ENCODE measurements at regions not wholly inside any gene's neighbourhood (a gene's known extent, or its start where the extent isn't known, plus 50 kb on each side); places are given as distances from the start of the nearest gene placed in this dataset.

DNA sequence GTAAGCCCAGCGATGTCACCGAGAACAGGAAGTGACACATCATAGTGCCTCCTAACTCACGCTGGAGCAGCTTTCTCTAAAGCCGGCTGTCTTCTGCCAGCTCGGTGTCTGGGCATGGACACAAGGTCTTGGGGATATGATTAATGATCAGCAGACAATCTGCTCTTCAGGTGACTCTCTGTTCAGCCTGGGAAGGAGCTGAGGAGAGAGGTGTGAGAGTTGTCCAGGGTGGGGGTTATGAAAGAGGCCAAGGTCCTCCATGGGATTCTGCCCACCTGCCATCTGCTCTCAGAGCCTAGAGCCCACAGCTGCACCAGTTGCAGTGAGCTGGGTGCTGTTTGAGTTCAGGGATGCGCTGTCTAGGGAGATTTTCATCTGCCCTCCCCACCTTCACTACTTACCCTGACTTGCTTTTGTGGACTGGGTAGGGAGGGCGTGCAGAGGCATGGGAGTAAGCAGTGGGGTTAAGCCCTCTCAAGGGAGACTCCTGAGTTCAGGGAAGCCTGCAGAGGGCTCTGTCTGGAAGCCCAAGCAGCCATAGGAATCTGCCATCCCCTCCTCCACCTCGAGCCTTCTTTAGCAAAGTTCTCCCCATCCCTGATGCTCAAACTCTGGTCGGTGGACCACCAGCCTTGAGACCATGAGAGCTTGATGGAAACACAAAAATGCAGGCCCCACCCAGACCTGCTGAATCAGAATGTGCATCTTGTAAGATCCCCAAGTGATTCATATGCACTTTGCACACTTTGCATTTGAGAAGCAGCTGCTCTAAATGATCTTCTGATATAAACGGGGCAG, 539.7 kb downstream of the RFC3 start:
- no peak for DNase-seq (ENCODE audit: extremely low spot score, unreplicated experiment)
- no peaks in the 10 kb centered on the region for H3K9me3 Mint-ChIP-seq
- no peak overlapping the region for H3K27ac Mint-ChIP-seq
- H3K4me1 Mint-ChIP-seq (ENCODE audit: unreplicated experiment): peaks cover 28% of the 10 kb centered on the region
- H3K27me3 Mint-ChIP-seq: no peaks in the 10 kb centered on the region
- TF ChIP-seq, protein P1, sequence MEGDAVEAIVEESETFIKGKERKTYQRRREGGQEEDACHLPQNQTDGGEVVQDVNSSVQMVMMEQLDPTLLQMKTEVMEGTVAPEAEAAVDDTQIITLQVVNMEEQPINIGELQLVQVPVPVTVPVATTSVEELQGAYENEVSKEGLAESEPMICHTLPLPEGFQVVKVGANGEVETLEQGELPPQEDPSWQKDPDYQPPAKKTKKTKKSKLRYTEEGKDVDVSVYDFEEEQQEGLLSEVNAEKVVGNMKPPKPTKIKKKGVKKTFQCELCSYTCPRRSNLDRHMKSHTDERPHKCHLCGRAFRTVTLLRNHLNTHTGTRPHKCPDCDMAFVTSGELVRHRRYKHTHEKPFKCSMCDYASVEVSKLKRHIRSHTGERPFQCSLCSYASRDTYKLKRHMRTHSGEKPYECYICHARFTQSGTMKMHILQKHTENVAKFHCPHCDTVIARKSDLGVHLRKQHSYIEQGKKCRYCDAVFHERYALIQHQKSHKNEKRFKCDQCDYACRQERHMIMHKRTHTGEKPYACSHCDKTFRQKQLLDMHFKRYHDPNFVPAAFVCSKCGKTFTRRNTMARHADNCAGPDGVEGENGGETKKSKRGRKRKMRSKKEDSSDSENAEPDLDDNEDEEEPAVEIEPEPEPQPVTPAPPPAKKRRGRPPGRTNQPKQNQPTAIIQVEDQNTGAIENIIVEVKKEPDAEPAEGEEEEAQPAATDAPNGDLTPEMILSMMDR (conservative IDR thresholded peaks at IDR 0.05): no peak
- no peak overlapping the region for H3K4me3 Mint-ChIP-seq
- H3K36me3 Mint-ChIP-seq: no peaks in the 10 kb centered on the region

DNA sequence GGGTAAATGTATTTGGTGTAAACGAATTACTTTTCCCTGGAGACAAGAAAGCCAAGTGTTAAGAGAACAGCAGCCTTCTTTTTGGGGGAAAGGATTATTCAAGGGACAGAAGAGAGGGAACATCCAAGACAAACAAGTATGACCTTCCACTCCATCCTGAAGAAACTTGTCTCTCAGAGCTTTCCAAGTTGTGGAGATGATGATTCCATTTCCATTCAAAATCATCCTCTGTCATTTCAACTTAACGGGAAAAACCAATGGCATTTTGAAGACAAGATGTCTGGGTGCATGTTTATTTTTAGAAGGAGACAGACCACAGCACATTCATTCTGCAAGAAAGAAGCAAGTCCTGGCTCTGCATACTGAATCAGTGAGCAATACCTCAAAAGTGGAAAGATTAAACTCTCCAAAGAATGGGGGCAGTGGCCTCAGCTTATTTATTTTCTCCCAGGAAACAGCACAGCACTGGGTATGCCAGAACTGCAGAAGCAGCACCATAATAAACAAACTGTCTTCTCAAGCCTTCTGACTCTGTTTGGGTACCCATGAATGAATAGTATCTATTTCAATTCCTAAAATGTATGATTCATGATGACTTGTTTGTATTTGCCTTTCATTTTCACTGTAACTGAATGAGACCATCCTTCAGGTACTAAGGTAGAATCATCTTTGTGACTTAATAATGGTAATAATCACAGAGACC, 541.0 kb downstream of the RFC3 start:
- DNase-seq (ENCODE audit: extremely low spot score, unreplicated experiment): no peak
- H3K4me3 Mint-ChIP-seq: no peak overlapping the region
- H3K27ac Mint-ChIP-seq: no peak overlapping the region
- TF ChIP-seq, protein P1 (conservative IDR thresholded peaks at IDR 0.05): no peak
- H3K27me3 Mint-ChIP-seq: no peaks in the 10 kb centered on the region
- H3K4me1 Mint-ChIP-seq (ENCODE audit: unreplicated experiment): peaks cover 28% of the 10 kb centered on the region
- no peaks in the 10 kb centered on the region for H3K9me3 Mint-ChIP-seq
- no peaks in the 10 kb centered on the region for H3K36me3 Mint-ChIP-seq

DNA sequence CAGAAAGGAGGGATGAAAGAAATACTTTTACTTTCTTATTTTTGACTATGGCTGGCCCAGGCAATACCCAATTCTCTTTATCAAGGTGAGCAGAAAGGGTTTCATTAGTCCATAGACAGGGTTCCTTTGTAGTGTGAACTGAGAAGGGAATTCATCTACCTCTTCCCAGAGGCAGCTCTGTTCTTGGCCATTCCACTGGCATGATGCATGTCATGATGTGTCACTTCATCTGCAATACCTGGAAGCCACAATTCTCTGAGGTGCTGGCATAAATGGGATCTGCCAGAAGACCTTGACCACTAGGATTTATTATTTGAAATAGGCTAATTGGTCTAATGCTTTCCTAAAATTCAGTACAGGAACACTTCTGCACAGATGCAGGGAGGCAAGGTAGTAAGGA, 542.8 kb downstream of the RFC3 start:
- no peak for DNase-seq (ENCODE audit: extremely low spot score, unreplicated experiment)

DNA sequence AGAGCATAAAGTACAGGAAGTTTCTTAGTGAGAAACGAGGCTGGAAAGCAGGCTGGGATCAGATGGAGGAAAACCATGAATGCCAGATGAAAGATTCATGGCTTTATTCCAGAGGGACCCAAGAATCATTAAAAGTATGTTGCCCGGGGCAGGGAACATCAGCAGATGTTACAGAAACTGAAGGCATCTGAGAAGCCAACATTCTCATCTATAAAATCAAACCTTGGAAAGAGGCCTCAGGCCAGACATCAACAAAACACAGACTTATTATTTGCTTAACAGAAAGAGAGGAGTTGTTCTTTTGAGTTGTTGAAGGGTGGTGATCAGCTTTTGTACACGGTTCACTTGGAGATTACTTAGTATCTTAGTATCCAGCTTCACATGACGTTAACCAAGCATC, 543.6 kb downstream of the RFC3 start:
- no peak overlapping the region for H3K27ac Mint-ChIP-seq
- DNase-seq (ENCODE audit: extremely low spot score, unreplicated experiment): no peak
- H3K4me3 Mint-ChIP-seq: no peak overlapping the region
- H3K9me3 Mint-ChIP-seq: no peaks in the 10 kb centered on the region
- no peaks in the 10 kb centered on the region for H3K36me3 Mint-ChIP-seq
- peaks cover 20% of the 10 kb centered on the region for H3K4me1 Mint-ChIP-seq (ENCODE audit: unreplicated experiment)
- TF ChIP-seq, protein P1 (conservative IDR thresholded peaks at IDR 0.05): no peak
- H3K27me3 Mint-ChIP-seq: no peaks in the 10 kb centered on the region

More for the DNA sequence above, 542.8 kb downstream of the RFC3 start:
- Mint-ChIP-seq H3K36me3 (no peaks in the 10 kb centered on the region), H3K27ac (no peak overlapping the region), H3K4me1 (ENCODE audit: unreplicated experiment) (peaks cover 22% of the 10 kb centered on the region), H3K27me3 (no peaks in the 10 kb centered on the region), H3K9me3 (no peaks in the 10 kb centered on the region), H3K4me3 (no peak overlapping the region)
- TF ChIP-seq, protein P1 (conservative IDR thresholded peaks at IDR 0.05): no peak

DNA sequence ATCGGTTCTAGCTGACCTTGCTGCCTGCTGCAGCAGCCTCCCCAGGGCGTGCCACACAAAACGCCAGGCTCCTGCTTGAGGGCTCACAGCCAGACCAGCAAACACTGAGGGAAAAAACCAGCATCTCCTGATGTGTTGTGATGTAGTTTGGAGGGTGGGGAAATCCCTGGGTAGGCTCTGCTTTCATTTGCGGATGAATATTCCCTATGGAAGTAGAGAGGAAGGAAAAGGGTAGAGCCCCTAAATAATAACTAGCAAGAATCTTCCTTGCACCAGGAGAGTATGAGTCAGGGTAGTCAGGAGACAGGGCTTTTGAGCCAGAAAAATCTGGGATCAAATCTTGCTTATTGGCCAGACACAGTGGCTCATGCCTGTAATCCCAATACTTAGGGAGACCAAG, 545.3 kb downstream of the RFC3 start:
- no peaks in the 10 kb centered on the region for H3K27me3 Mint-ChIP-seq
- no peak for DNase-seq (ENCODE audit: extremely low spot score, unreplicated experiment)
- H3K4me3 Mint-ChIP-seq: no peak overlapping the region
- no peaks in the 10 kb centered on the region for H3K36me3 Mint-ChIP-seq
- peaks cover 10% of the 10 kb centered on the region for H3K4me1 Mint-ChIP-seq (ENCODE audit: unreplicated experiment)
- TF ChIP-seq, protein P1 (conservative IDR thresholded peaks at IDR 0.05): no peak
- no peak overlapping the region for H3K27ac Mint-ChIP-seq
- no peaks in the 10 kb centered on the region for H3K9me3 Mint-ChIP-seq
